IPS-15b (cell line): ENCODE measurements at regions not wholly inside any gene's neighbourhood (a gene's known extent, or its start where the extent isn't known, plus 50 kb on each side); places are given as distances from the start of the nearest gene placed in this dataset.

Source experiments
- H3K27me3 ChIP-seq: one replicate; pipeline ENCODE4 v1.6.1; 2013; ENCODE audit warnings: low read length; ENCODE audit not compliant: control insufficient read depth, insufficient read depth
- H3K36me3 ChIP-seq: one replicate; pipeline ENCODE4 v1.6.1; 2013; ENCODE audit warnings: low read length; ENCODE audit not compliant: control insufficient read depth, insufficient read depth
- H3K4me1 ChIP-seq: one replicate; pipeline ENCODE4 v1.6.1; 2013; ENCODE audit warnings: mild to moderate bottlenecking, low read length; ENCODE audit not compliant: control insufficient read depth, insufficient read depth
- H3K4me3 ChIP-seq: one replicate; pipeline ENCODE4 v1.5.1; 2013; ENCODE audit warnings: low read depth, low read length
- H3K9ac ChIP-seq: one replicate; pipeline ENCODE4 v1.6.1; 2013; ENCODE audit warnings: low read depth, mild to moderate bottlenecking, low read length
- H3K9me3 ChIP-seq: one replicate; pipeline ENCODE4 v1.6.1; 2013; ENCODE audit warnings: mild to moderate bottlenecking, low read length; ENCODE audit not compliant: control insufficient read depth, insufficient read depth

DNA sequence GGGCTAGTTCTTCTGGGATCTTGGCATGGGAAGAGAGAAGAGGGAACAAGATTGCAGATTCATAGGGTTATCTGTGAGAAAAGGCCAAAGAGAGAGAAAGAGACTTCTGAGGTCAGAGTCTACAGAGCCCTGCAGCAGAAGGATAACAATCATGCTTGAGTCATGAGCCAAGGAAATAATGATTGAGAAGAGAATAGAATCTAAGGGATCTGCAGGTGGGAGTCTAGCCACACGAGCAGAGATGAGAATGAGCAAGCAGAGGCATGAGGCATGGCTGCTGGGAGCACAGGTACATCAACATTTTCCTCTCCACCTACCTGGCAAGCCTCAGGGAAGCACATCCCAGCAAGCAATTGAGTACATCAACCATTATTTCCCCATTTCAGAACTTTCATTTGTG, 303.7 kb downstream of the LRIG3 start:
- Histone ChIP-seq H3K4me3 (no peak overlapping the region), H3K9me3 (no peaks in the 10 kb centered on the region), H3K4me1 (no peaks in the 10 kb centered on the region), H3K9ac (no peak overlapping the region), H3K36me3 (no peaks in the 10 kb centered on the region), H3K27me3 (no peaks in the 10 kb centered on the region)

DNA sequence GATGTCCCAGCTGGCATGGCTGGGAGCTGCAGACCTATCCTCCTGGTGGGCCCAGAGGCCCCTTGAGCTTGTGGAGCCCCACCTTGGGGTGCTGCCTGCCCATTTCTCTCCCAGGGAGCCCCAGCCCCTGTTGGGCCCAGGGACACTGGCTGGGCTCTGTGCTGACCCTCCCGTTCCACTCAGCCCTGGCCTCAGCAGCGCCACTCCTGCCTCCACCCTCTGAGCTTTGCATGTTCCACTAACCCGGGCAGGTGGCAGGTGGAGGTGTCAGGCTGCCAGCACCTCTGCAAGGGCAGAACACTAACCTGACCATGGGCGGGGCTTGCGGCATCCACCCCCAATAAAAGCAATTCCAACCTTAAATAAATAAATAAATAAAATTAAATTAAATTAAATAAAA, 299.2 kb downstream of the LRIG3 start:
- Histone ChIP-seq H3K4me3 (no peak overlapping the region), H3K9ac (no peak overlapping the region), H3K4me1 (no peaks in the 10 kb centered on the region), H3K36me3 (no peaks in the 10 kb centered on the region), H3K27me3 (no peaks in the 10 kb centered on the region), H3K9me3 (no peaks in the 10 kb centered on the region)

DNA sequence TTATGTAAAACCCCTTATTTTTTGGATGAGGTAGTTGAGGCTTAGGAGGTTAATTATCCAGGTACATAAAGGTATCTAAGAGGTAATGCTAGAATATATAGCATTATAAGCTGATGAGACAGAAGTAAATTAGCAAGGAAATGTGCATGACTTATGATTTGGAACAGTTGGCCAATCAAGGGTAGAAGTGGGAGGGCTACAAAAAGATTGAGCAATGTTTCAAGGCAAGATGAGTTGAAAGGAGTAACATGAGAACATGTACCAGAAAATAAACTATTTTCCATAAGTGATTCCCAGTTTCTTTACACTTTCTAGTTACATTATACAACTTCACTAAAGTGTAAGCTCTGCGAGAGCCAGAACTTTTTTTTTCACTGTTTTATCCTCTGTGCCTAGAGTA, 290.9 kb downstream of the LRIG3 start:
- Histone ChIP-seq H3K4me1 (no peaks in the 10 kb centered on the region), H3K27me3 (no peaks in the 10 kb centered on the region), H3K9ac (no peak overlapping the region), H3K36me3 (no peaks in the 10 kb centered on the region), H3K9me3 (no peaks in the 10 kb centered on the region), H3K4me3 (no peak overlapping the region)

DNA sequence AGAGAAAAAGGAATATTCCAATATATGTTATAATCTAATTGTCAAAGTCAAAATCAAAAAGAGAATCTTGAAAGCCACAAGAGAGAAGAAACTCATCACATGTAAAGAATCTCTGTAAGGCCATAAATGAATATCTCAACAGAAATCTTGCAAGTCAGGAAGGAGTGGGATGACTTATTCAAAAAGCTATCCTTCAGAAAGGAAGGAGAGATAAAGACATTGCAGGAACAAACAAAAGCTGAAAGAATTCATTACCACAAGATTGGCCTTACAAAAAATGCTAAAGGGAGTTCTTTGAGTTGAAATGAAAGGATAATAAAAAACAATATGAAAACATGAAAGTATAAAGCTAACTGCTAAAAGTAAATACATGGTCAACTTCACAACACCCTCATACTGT, 286.8 kb downstream of the LRIG3 start:
- no peaks in the 10 kb centered on the region for H3K4me1 ChIP-seq
- H3K36me3 ChIP-seq: no peaks in the 10 kb centered on the region
- no peak overlapping the region for H3K4me3 ChIP-seq
- no peaks in the 10 kb centered on the region for H3K9me3 ChIP-seq
- H3K9ac ChIP-seq: no peak overlapping the region
- H3K27me3 ChIP-seq: no peaks in the 10 kb centered on the region

DNA sequence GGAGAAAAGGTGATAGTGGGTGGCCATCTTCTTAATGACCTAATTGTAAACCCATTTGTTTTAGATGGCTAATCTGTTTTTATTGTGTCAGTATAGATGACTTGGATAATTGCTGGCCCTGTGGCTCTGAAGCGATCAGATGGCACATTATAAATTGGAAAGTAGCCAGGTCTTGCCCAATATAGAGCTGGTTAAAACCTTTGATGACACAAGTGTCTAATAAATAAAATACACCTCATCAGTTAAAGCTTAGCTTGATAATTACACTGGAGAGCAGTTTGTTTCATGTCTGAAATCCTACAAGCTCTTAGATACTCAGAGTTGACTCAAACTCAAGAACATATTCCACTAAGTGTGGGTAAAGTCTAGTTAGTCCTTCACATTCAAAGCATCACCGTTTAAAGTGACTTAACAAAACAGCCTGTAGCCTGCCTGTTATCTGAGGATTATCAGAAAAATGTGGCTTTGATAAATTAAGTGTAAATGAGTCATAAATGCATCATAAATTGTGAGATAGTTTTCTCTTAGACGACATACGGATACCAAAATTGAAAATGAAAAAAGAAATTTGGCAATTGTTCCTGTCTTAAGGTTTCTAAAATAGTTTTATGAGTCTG, 280.9 kb downstream of the LRIG3 start:
- Histone ChIP-seq H3K27me3 (no peaks in the 10 kb centered on the region), H3K9ac (no peak overlapping the region), H3K36me3 (no peaks in the 10 kb centered on the region), H3K4me3 (no peak overlapping the region), H3K9me3 (no peaks in the 10 kb centered on the region), H3K4me1 (peaks cover 3% of the 10 kb centered on the region)

DNA sequence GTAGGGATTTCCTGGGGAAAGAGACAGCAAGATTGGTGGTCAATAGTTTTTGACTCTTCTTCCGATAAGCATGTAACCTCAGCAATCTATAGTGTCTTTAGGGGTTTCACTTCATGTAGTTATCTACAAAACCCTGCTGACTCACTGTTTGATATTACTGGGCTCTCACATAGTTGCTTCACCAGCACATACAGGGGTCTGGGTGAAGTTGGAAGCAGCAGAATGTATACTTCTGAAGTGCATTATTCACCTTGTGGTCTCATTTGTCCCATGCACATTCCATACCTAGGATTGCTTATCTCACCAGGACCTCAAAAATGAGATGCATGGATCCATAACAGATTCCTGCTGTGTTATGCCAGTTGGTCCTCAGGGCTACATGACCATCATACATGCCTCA, 280.0 kb downstream of the LRIG3 start:
- no peak overlapping the region for H3K4me3 ChIP-seq
- H3K36me3 ChIP-seq: no peaks in the 10 kb centered on the region
- no peaks in the 10 kb centered on the region for H3K27me3 ChIP-seq
- peaks cover 3% of the 10 kb centered on the region for H3K4me1 ChIP-seq
- H3K9me3 ChIP-seq: no peaks in the 10 kb centered on the region
- no peak overlapping the region for H3K9ac ChIP-seq

DNA sequence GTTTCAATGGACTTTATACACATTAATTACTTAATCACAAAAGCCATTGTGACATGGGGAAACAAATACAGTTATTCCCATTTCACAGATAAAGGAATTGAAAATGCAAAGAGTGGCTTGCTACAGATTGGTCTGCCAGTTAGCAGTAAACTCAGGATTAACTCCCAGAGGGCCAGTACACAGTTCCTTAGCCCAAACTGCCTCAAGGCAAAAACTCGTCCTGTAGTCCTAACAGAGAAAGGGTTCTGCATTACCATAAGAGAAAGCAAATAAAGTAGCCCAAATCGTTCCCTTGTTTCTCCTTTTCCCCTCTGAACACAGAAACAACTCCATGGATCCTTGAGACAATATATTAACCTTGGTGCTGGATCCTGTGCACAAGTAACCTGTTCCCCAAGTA, 274.4 kb downstream of the LRIG3 start:
- H3K9me3 ChIP-seq: no peaks in the 10 kb centered on the region

DNA sequence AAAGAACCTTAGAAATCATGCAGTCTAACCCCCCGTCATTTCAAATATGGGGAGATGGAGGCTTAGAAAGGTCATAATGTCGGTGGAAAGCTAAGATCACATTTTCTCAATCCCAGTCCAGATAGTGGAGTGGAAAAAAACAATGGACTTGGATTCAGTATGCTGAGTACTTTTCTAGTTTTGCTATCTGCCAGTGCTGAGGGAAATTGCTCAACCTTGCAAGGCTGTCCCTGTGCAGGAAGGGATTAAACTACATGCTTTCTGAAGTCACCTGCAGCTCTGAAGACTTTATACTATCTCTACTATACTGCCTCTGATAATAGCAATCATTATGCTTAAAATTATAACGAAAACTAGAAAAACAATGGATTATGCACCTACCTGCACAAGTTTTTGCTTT, 272.8 kb downstream of the LRIG3 start:
- no peaks in the 10 kb centered on the region for H3K27me3 ChIP-seq
- no peak overlapping the region for H3K4me3 ChIP-seq
- no peak overlapping the region for H3K9ac ChIP-seq
- no peaks in the 10 kb centered on the region for H3K9me3 ChIP-seq
- no peaks in the 10 kb centered on the region for H3K36me3 ChIP-seq
- peaks cover 3% of the 10 kb centered on the region for H3K4me1 ChIP-seq

More for the DNA sequence above, 274.4 kb downstream of the LRIG3 start:
- Histone ChIP-seq H3K27me3 (no peaks in the 10 kb centered on the region), H3K9ac (no peak overlapping the region), H3K36me3 (no peaks in the 10 kb centered on the region), H3K4me1 (peaks cover 3% of the 10 kb centered on the region), H3K4me3 (no peak overlapping the region)

DNA sequence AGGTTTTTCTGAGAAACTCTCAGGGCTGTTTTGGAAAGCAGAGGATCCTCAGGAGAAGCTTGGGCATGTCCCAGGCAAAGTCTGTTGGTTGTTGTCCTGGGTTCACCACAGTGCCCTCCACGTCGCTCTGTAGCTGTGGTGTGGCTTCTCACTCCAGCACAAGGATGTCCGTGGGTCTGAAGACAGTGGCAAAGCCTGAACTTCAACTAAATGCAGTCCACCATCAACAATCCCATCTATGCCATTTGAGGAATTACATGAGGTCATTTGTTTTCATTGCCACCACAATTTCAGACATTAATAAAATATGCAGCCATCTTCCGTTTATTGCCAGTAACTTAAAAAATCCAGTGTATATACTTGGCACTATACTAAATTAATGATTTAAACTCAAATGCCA, 272.1 kb downstream of the LRIG3 start:
- Histone ChIP-seq H3K9ac (no peak overlapping the region), H3K27me3 (no peaks in the 10 kb centered on the region), H3K36me3 (no peaks in the 10 kb centered on the region), H3K9me3 (no peaks in the 10 kb centered on the region), H3K4me1 (peaks cover 3% of the 10 kb centered on the region), H3K4me3 (no peak overlapping the region)

DNA sequence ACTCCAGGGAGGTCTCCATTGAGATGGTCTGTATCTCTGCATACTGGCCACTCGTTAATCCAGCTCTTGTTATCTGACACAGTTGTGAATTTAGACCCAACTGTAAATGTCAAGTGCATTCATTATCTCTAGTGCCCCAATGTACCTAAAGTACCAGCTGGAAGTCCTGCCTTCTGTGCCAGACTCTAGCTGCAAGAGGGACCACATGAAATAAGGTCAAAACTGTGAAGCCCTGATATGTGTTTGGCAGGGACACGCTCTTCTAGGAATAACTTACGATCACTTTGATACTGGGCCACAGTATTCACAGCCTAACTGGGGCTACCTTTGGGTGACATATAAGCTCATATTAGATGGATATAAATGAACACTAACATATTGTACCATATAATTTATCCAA, 268.5 kb downstream of the LRIG3 start:
- Histone ChIP-seq H3K4me3 (no peak overlapping the region), H3K9ac (no peak overlapping the region)

DNA sequence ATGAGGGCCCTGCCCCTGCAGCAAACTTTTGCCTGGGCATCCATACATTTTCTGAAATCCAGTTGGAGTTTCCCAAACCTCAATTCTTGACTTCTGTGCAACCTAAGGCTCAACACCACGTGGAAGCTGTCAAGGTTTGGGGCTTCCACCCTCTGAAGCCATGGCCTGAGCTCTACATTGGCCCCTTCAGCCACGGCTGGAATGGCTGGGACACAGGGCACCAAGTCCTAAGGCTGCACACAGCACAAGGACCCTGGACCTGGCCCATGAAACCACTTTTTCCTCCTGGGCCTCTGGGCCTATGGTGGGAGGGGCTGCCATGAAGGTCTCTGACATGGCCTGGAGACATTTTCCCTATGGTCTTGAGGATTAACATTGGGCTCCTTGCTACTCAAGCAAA, 266.3 kb downstream of the LRIG3 start:
- Histone ChIP-seq H3K4me1 (no peaks in the 10 kb centered on the region), H3K9ac (no peak overlapping the region), H3K9me3 (no peaks in the 10 kb centered on the region), H3K4me3 (no peak overlapping the region), H3K27me3 (no peaks in the 10 kb centered on the region), H3K36me3 (no peaks in the 10 kb centered on the region)

More for the DNA sequence above, 268.5 kb downstream of the LRIG3 start:
- Histone ChIP-seq H3K4me1 (no peaks in the 10 kb centered on the region), H3K27me3 (no peaks in the 10 kb centered on the region), H3K36me3 (no peaks in the 10 kb centered on the region), H3K9me3 (no peaks in the 10 kb centered on the region)

DNA sequence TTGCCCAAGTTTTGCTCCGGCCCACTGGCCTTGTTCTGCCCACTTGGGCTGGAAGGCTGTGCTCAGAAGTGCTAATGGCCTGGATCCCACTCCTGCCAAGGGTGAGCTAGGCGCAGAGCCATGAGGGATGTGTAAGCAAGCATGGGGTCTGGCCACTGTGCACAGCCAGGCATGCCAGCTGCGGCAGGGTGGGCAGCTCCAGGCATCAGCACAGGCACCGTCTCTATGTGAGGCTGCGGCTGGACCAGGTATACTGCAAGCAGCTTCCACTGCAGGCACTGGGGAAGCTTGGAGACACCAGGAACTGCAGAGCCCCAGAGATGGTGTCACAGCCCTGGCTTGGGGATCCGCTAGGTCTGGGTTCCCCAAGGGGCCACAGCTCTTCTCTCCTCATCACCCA, 264.9 kb downstream of the LRIG3 start:
- Histone ChIP-seq H3K27me3 (no peaks in the 10 kb centered on the region), H3K4me1 (no peaks in the 10 kb centered on the region), H3K4me3 (no peak overlapping the region), H3K9me3 (no peaks in the 10 kb centered on the region), H3K9ac (no peak overlapping the region), H3K36me3 (no peaks in the 10 kb centered on the region)
